HepG2 (cell line): ENCODE measurements at regions not wholly inside any gene's neighbourhood (a gene's known extent, or its start where the extent isn't known, plus 50 kb on each side); places are given as distances from the start of the nearest gene placed in this dataset.
"Not testable (repeated sequence)": the region's sequence is repeated elsewhere in the genome, so short reads cannot be mapped to it uniquely, and the experiment has no call there.

Experiments used
- CREBL2 ChIP-seq: sonication (generic); formaldehyde crosslinking; IDR thresholded peaks from 2 replicates; pipeline ENCODE4 v1.8.1; 2023; ENCODE audit warnings: missing genetic modification reagents, mild to moderate bottlenecking, borderline replicate concordance
- EZH2 ChIP-seq: conservative IDR thresholded peaks from 2 replicates; pipeline ENCODE4 v1.6.1; 2012; ENCODE audit warnings: mild to moderate bottlenecking, low read depth, low read length, moderate library complexity
- JUNB ChIP-seq: sonication (generic); formaldehyde crosslinking; IDR thresholded peaks from 2 replicates; pipeline ENCODE4 v1.8.0; 2022; ENCODE audit warnings: missing genetic modification reagents, mild to moderate bottlenecking, borderline replicate concordance
- MYC ChIP-seq: sonication (generic); formaldehyde crosslinking; IDR thresholded peaks from 2 replicates; pipeline ENCODE4 v1.9.0; 2021; ENCODE audit warnings: missing genetic modification reagents, borderline replicate concordance
- NFE2L1 ChIP-seq: sonication (generic); formaldehyde crosslinking; IDR thresholded peaks from 2 replicates; pipeline ENCODE4 v1.4.0; 2020; ENCODE audit warnings: missing genetic modification reagents, mild to moderate bottlenecking, borderline replicate concordance
- ZNF672 ChIP-seq: sonication (generic); formaldehyde crosslinking; IDR thresholded peaks from 2 replicates; pipeline ENCODE4 v1.8.1; 2022; ENCODE audit warnings: missing genetic modification reagents
- TF ChIP-seq, protein P1 (sequence below): sonication (generic); formaldehyde crosslinking; IDR thresholded peaks from 2 replicates; pipeline ENCODE4 v1.8.1; 2023; ENCODE audit warnings: mild to moderate bottlenecking, missing genetic modification reagents
- TF ChIP-seq, protein P2 (sequence below): sonication (generic); formaldehyde crosslinking; IDR thresholded peaks from 2 replicates; pipeline ENCODE4 v1.5.0; 2020; ENCODE audit warnings: mild to moderate bottlenecking, missing genetic modification reagents, moderate library complexity
- TF ChIP-seq, protein P3 (sequence below), 2 experiments: IDR thresholded peaks; 2 replicates each; pipeline ENCODE4 v1.6.1; 2011 to 2012; ENCODE audit warnings: low read length in 2 of 2, borderline replicate concordance in 1 of 2, low read depth in 1 of 2, mild to moderate bottlenecking in 1 of 2, moderate library complexity in 1 of 2

DNA sequence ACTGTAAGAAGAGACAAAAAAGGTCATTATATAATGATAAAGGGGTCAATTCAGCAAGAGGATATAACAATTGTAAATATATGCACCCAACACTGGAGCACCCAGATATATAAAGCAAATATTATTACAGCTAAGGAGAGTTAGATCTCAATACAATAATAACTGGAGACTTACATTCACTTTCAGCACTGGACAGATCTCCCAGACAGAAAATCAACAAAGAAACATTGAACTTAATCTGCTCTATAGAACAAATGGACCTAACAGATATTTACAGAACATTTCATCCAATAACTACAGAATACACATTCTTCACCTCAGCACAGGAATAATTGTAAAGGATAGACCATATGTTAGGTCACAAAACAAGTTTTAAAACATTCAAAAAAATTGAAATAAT lies 512.9 kb downstream of the RPS29 start:
- TF ChIP-seq, protein P1, sequence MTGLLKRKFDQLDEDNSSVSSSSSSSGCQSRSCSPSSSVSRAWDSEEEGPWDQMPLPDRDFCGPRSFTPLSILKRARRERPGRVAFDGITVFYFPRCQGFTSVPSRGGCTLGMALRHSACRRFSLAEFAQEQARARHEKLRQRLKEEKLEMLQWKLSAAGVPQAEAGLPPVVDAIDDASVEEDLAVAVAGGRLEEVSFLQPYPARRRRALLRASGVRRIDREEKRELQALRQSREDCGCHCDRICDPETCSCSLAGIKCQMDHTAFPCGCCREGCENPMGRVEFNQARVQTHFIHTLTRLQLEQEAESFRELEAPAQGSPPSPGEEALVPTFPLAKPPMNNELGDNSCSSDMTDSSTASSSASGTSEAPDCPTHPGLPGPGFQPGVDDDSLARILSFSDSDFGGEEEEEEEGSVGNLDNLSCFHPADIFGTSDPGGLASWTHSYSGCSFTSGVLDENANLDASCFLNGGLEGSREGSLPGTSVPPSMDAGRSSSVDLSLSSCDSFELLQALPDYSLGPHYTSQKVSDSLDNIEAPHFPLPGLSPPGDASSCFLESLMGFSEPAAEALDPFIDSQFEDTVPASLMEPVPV (CRISPR knock-in tag): not testable (repeated sequence)
- TF ChIP-seq, protein P2, sequence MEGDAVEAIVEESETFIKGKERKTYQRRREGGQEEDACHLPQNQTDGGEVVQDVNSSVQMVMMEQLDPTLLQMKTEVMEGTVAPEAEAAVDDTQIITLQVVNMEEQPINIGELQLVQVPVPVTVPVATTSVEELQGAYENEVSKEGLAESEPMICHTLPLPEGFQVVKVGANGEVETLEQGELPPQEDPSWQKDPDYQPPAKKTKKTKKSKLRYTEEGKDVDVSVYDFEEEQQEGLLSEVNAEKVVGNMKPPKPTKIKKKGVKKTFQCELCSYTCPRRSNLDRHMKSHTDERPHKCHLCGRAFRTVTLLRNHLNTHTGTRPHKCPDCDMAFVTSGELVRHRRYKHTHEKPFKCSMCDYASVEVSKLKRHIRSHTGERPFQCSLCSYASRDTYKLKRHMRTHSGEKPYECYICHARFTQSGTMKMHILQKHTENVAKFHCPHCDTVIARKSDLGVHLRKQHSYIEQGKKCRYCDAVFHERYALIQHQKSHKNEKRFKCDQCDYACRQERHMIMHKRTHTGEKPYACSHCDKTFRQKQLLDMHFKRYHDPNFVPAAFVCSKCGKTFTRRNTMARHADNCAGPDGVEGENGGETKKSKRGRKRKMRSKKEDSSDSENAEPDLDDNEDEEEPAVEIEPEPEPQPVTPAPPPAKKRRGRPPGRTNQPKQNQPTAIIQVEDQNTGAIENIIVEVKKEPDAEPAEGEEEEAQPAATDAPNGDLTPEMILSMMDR: not testable (repeated sequence)
- not testable (repeated sequence) for TF ChIP-seq MYC (CRISPR knock-in tag); CREBL2 (CRISPR knock-in tag); ZNF672 (CRISPR knock-in tag); NFE2L1 (CRISPR knock-in tag); JUNB (CRISPR knock-in tag); EZH2
- TF ChIP-seq, protein P3, sequence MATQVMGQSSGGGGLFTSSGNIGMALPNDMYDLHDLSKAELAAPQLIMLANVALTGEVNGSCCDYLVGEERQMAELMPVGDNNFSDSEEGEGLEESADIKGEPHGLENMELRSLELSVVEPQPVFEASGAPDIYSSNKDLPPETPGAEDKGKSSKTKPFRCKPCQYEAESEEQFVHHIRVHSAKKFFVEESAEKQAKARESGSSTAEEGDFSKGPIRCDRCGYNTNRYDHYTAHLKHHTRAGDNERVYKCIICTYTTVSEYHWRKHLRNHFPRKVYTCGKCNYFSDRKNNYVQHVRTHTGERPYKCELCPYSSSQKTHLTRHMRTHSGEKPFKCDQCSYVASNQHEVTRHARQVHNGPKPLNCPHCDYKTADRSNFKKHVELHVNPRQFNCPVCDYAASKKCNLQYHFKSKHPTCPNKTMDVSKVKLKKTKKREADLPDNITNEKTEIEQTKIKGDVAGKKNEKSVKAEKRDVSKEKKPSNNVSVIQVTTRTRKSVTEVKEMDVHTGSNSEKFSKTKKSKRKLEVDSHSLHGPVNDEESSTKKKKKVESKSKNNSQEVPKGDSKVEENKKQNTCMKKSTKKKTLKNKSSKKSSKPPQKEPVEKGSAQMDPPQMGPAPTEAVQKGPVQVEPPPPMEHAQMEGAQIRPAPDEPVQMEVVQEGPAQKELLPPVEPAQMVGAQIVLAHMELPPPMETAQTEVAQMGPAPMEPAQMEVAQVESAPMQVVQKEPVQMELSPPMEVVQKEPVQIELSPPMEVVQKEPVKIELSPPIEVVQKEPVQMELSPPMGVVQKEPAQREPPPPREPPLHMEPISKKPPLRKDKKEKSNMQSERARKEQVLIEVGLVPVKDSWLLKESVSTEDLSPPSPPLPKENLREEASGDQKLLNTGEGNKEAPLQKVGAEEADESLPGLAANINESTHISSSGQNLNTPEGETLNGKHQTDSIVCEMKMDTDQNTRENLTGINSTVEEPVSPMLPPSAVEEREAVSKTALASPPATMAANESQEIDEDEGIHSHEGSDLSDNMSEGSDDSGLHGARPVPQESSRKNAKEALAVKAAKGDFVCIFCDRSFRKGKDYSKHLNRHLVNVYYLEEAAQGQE (IDR thresholded peaks at IDR 0.05; ENCODE audit: borderline replicate concordance in 1 of 2, low read depth in 1 of 2, low read length in 2 of 2): peak in 1 of 2 experiments; percentile 78; a peak in 2 of 4 replicates
